HepG2 (cell line): ENCODE measurements at regions not wholly inside any gene's neighbourhood (a gene's known extent, or its start where the extent isn't known, plus 50 kb on each side); places are given as distances from the start of the nearest gene placed in this dataset.

Experiments used
- ATAC-seq: fragments of 200-7000 bp; cut with Tn5 transposase; 3 replicates; pipeline ENCODE4 v1.9.1; 2020; ENCODE audit warnings: mild to moderate bottlenecking, moderate library complexity
- BruUV-seq: library from RNA; stranded (reverse); fragments of 400-500 nt; replicated peaks from 2 replicates; lab custom pipeline; 2021; lab: Mats Ljungman, UMichigan
- CTCF ChIA-PET: fragments of 300-600 bp; formaldehyde crosslinking; extraction: SDS; loops from one replicate; lab custom pipeline; 2021; ENCODE audit warnings: low total read pairs, inconsistent platforms, low intra/inter-chr PET ratio; lab: Yijun Ruan, JAX
- POLR2A ChIA-PET: fragments of 350-600 bp; sonication (Branson Sonifier 250); formaldehyde crosslinking; loops from one replicate; lab custom pipeline; 2020; ENCODE audit warnings: antibody characterized with exemption, inconsistent platforms; lab: Yijun Ruan, JAX
- DNase-seq: peaks from one replicate; pipeline ENCODE4 v3.0.0-alpha.2; 2015; ENCODE audit warnings: low spot score
- FAIRE-seq: peaks from 3 replicates; lab custom pipeline; 2011; peaks lifted over from hg19 to GRCh38; lab: Jason Lieb, UNC
- H2AFZ ChIP-seq: one replicate; pipeline ENCODE4 v1.6.1; 2011; ENCODE audit warnings: low read length, inconsistent platforms
- H3K27ac ChIP-seq: fragments of 300-600 bp; 3 replicates; pipeline ENCODE4 v1.8.0; 2011; ENCODE audit warnings: mixed run types, mild to moderate bottlenecking, mixed read lengths, low read length, inconsistent platforms; ENCODE audit not compliant: insufficient read depth; ENCODE audit errors: extremely low read length
- H3K27me3 ChIP-seq, 2 experiments: fragments of 200-600 bp in 1 of 2; 2 replicates in 1 of 2; 3 replicates in 1 of 2; pipeline versions ENCODE4 v1.6.0 to v1.8.0; 2011; ENCODE audit warnings: low read length in 2 of 2, mild to moderate bottlenecking in 2 of 2, moderate library complexity in 2 of 2, inconsistent platforms in 1 of 2; ENCODE audit not compliant: insufficient read depth in 2 of 2, control insufficient read depth in 1 of 2
- H3K36me3 ChIP-seq, 2 experiments: fragments of 200-600 bp in 1 of 2; replicated peaks in 1 of 2; 2 replicates in 1 of 2; 3 replicates in 1 of 2; pipeline versions ENCODE4 v1.5.1 to v1.8.0; 2011; ENCODE audit warnings: low read length in 2 of 2, inconsistent platforms in 1 of 2; ENCODE audit not compliant: insufficient read depth in 2 of 2, control insufficient read depth in 1 of 2
- H3K4me1 ChIP-seq: 2 replicates; pipeline ENCODE4 v1.5.1; 2012; ENCODE audit warnings: low read length, inconsistent platforms; ENCODE audit not compliant: insufficient read depth
- H3K4me2 ChIP-seq: 2 replicates; pipeline ENCODE4 v1.6.0; 2011; ENCODE audit warnings: low read depth, low read length, inconsistent platforms
- H3K4me3 ChIP-seq, 3 experiments: fragments of 200-600 bp in 1 of 3; sonication (generic), shearing (Covaris generic) in 1 of 3; replicated peaks in 1 of 3; 2 replicates each; pipeline ENCODE4 v1.5.1; 2011 to 2016; ENCODE audit warnings: low read length in 3 of 3, inconsistent platforms in 2 of 3, low read depth in 2 of 3, mild to moderate bottlenecking in 2 of 3, control low read depth in 1 of 3, mixed read lengths in 1 of 3; ENCODE audit not compliant: insufficient read depth in 1 of 3
- H3K79me2 ChIP-seq: one replicate; pipeline ENCODE4 v1.6.1; 2011; ENCODE audit warnings: low read length, inconsistent platforms; ENCODE audit not compliant: insufficient read depth
- H3K9ac ChIP-seq: 2 replicates; pipeline ENCODE4 v1.6.0; 2011; ENCODE audit warnings: mild to moderate bottlenecking, low read depth, low read length, inconsistent platforms; ENCODE audit not compliant: insufficient read depth
- H3K9me3 ChIP-seq: 2 replicates; pipeline ENCODE4 v1.5.1; 2012; ENCODE audit warnings: mild to moderate bottlenecking, low read length
- H4K20me1 ChIP-seq: 2 replicates; pipeline ENCODE4 v1.6.0; 2011; ENCODE audit warnings: inconsistent platforms, mild to moderate bottlenecking, low read length, moderate library complexity; ENCODE audit not compliant: insufficient read depth
- CBFB ChIP-seq: sonication (generic); formaldehyde crosslinking; IDR thresholded peaks from 2 replicates; pipeline ENCODE4 v1.4.0; 2020; ENCODE audit warnings: missing genetic modification reagents
- CEBPB ChIP-seq: IDR thresholded peaks from 2 replicates; pipeline ENCODE4 v1.6.1; 2011; ENCODE audit warnings: low read depth, low read length, improper control_type of control experiment, borderline replicate concordance
- EZH2 ChIP-seq: conservative IDR thresholded peaks from 2 replicates; pipeline ENCODE4 v1.6.1; 2012; ENCODE audit warnings: mild to moderate bottlenecking, low read depth, low read length, moderate library complexity
- GTF2F1 ChIP-seq: fragments of 150-350 bp; IDR thresholded peaks from 2 replicates; pipeline ENCODE4 v1.6.1; 2014; ENCODE audit warnings: low read length
- HNRNPUL1 ChIP-seq: fragments of 200-400 bp; formaldehyde crosslinking; IDR thresholded peaks from 2 replicates; pipeline ENCODE4 v1.6.1; 2017; ENCODE audit warnings: low read depth, mild to moderate bottlenecking, low read length, moderate library complexity
- KMT2B ChIP-seq: IDR thresholded peaks from 2 replicates; pipeline ENCODE4 v1.6.1; 2016; ENCODE audit warnings: missing genetic modification reagents, missing compliant biosample characterization
- MLXIP ChIP-seq: sonication (generic); formaldehyde crosslinking; IDR thresholded peaks from 2 replicates; pipeline ENCODE4 v1.9.0; 2021; ENCODE audit warnings: missing genetic modification reagents, borderline replicate concordance
- SCMH1 ChIP-seq: sonication (generic); formaldehyde crosslinking; IDR thresholded peaks from 2 replicates; pipeline ENCODE4 v1.9.0; 2021; ENCODE audit warnings: missing genetic modification reagents, mild to moderate bottlenecking, borderline replicate concordance
- SOX6 ChIP-seq, 2 experiments: fragments of 450-650 bp in 1 of 2; sonication (generic) in 1 of 2; formaldehyde crosslinking in 1 of 2; IDR thresholded peaks; 2 replicates each; pipeline versions ENCODE4 v1.4.0 to v1.6.1; 2017 to 2020; ENCODE audit warnings: antibody characterized with exemption in 1 of 2, mild to moderate bottlenecking in 1 of 2, missing genetic modification reagents in 1 of 2
- THYN1 ChIP-seq: sonication (generic); formaldehyde crosslinking; IDR thresholded peaks from 2 replicates; pipeline ENCODE4 v1.8.1; 2023; ENCODE audit warnings: low read depth, mild to moderate bottlenecking, moderate library complexity, missing genetic modification reagents, borderline replicate concordance
- U2AF1 ChIP-seq: fragments of 200-400 bp; formaldehyde crosslinking; optimal IDR thresholded peaks from 2 replicates; pipeline ENCODE3; 2017; ENCODE audit warnings: mild to moderate bottlenecking, low read depth, low read length
- ZNF124 ChIP-seq: sonication (generic); formaldehyde crosslinking; IDR thresholded peaks from 2 replicates; pipeline ENCODE4 v1.4.0; 2020; ENCODE audit warnings: missing genetic modification reagents
- ZNF224 ChIP-seq: sonication (generic); formaldehyde crosslinking; IDR thresholded peaks from 2 replicates; pipeline ENCODE4 v1.5.0; 2020; ENCODE audit warnings: mild to moderate bottlenecking, missing genetic modification reagents
- ZNF331 ChIP-seq: sonication (generic); formaldehyde crosslinking; IDR thresholded peaks from 2 replicates; pipeline ENCODE4 v1.4.0; 2020; ENCODE audit warnings: missing genetic modification reagents
- ZNF34 ChIP-seq: sonication (generic); formaldehyde crosslinking; IDR thresholded peaks from 2 replicates; pipeline ENCODE4 v1.4.0; 2020; ENCODE audit warnings: mild to moderate bottlenecking, missing genetic modification reagents, borderline replicate concordance
- ZNF350 ChIP-seq: sonication (generic); formaldehyde crosslinking; IDR thresholded peaks from 2 replicates; pipeline ENCODE4 v1.4.0; 2020; ENCODE audit warnings: mild to moderate bottlenecking, low read depth, missing genetic modification reagents, borderline replicate concordance
- ZNF430 ChIP-seq: sonication (generic); formaldehyde crosslinking; IDR thresholded peaks from 2 replicates; pipeline ENCODE4 v1.9.0; 2021; ENCODE audit warnings: mild to moderate bottlenecking, missing genetic modification reagents
- ZNF609 ChIP-seq: sonication (generic); formaldehyde crosslinking; IDR thresholded peaks from 2 replicates; pipeline ENCODE4 v1.4.0; 2020; ENCODE audit warnings: mild to moderate bottlenecking, missing genetic modification reagents, borderline replicate concordance
- ZNF768 ChIP-seq: sonication (generic); formaldehyde crosslinking; IDR thresholded peaks from 2 replicates; pipeline ENCODE4 v1.4.0; 2020; ENCODE audit warnings: missing genetic modification reagents
- WGBS: methylation state at CpG from one replicate; pipeline ENCODE4 v1.1.6; 2017; ENCODE audit warnings: low lambda C conversion rate; 5-methylcytosine and 5-hydroxymethylcytosine counted together
- in situ Hi-C: cut with HindIII; loops from 2 replicates; pipeline ENCODE4 v1.10.0; 2017; ENCODE audit warnings: low pct_unique_long_range_greater_than_20kb; ENCODE audit not compliant: extremely low pct_ligation_motif_present
- intact Hi-C: fragments of 100-400 bp; cut with micrococcal nuclease; formaldehyde crosslinking; loops from one replicate; pipeline ENCODE4 v1.10.0; 2022; ENCODE audit not compliant: unreplicated experiment

GRCh38 chr4:14827111-14827510 is 175.2 kb upstream of the CPEB2 start (continued):
- TF ChIP-seq MLXIP (CRISPR knock-in tag), result no peak
- TF ChIP-seq SOX6 (IDR thresholded peaks at IDR 0.05), result no peak
- TF ChIP-seq SOX6 (CRISPR knock-in tag; IDR thresholded peaks at IDR 0.05), result no peak
- TF ChIP-seq ZNF124, result no peak
- no peak for TF ChIP-seq ZNF350 (CRISPR knock-in tag)
- TF ChIP-seq THYN1 (CRISPR knock-in tag), result no peak
- TF ChIP-seq GTF2F1, result no peak
- no peak for TF ChIP-seq ZNF34
- TF ChIP-seq ZNF224 (CRISPR knock-in tag), result no peak
- TF ChIP-seq EZH2, result no peak
- TF ChIP-seq CBFB (CRISPR knock-in tag), result no peak

DNA sequence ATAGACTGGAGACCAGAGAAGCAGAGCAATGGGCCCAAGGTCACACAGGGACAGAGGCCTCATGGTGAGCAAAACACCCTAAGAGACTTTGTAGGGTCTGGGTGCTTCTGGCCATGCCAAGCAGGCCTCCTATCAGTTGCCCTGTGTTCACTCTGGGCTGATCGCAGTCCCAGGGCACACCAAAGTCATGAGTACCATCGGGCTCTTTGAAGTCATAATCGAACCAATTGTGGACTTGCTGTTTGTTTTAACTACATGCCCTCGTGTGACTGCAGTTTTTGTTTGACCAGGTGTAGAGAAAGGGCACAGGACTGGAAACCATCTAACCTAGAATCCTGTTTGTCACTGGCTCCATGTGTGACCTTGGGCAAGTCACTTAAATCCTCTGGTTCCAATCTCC is 172.5 kb upstream of the CPEB2 start:
- DNase-seq, result peak; percentile 39
- intact Hi-C loops (no loop called here), in situ Hi-C loops (no loop called here)
- Histone ChIP-seq H3K4me3 (no peak overlapping the region), H3K27me3 (no peaks in the 10 kb centered on the region), H3K9ac (no peak overlapping the region), H2AFZ (no peak overlapping the region), H3K36me3 (no peaks in the 10 kb centered on the region), H3K4me2 (no peak overlapping the region; the same call in 1 of the 2 replicates), H4K20me1 (no peaks in the 10 kb centered on the region), H3K4me1 (peaks cover 8% of the 10 kb centered on the region), H3K9me3 (no peaks in the 10 kb centered on the region), H3K79me2 (no peaks in the 10 kb centered on the region), H3K27ac (no peak overlapping the region)
- BruUV-seq, result no TSS peak
- POLR2A ChIA-PET, result no interaction called here
- CTCF ChIA-PET, result no interaction called here
- WGBS, result 0% methylated on average over 4 of the region's 4 CpGs
- FAIRE-seq, result no peak
- ATAC-seq, result peak; percentile 81
- TF ChIP-seq U2AF1 (no peak), KMT2B (CRISPR knock-in tag) (no peak), HNRNPUL1 (no peak), ZNF768 (CRISPR knock-in tag) (peak; percentile 84), CEBPB (no peak), SCMH1 (CRISPR knock-in tag) (no peak), ZNF430 (CRISPR knock-in tag) (no peak), ZNF609 (CRISPR knock-in tag) (no peak), ZNF331 (CRISPR knock-in tag) (no peak)
